ENCODE measurements at regions not wholly inside any gene's neighbourhood (a gene's known extent, or its start where the extent isn't known, plus 50 kb on each side); places are given as distances from the start of the nearest gene placed in this dataset.
"Not testable (repeated sequence)": the region's sequence is repeated elsewhere in the genome, so short reads cannot be mapped to it uniquely, and the experiment has no call there.

DNA sequence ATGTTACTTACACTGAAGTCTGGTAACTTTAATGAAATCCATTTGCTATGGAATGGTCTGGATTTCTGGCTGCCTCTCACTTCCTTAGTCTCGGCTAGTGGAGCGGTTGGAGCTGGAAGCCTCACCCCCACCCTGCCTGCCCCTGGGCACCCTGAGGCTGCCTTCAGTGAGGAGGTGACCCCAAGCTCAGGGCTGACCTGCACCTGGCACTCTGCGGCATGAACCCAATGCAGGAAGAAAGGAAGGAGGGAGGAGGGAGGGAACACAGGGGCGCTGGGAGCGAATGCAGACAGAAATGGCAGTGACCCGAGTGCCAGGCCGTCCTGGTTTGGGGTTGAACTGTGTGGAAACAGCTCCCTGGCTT, 353.1 kb downstream of the TMEM121 start:
- Histone ChIP-seq H3K36me3 (no peaks in the 10 kb centered on the region), H3K9me3 (no peaks in the 10 kb centered on the region), H3K4me3 (no peak overlapping the region), H3K27me3 (replicated peaks; ENCODE audit: insufficient read depth) (no peaks in the 10 kb centered on the region), H3K4me1 (ENCODE audit: control insufficient read depth in 1 of 2, low read depth in 2 of 2) (no peaks in the 10 kb centered on the region), H3K27ac (no peak overlapping the region)
- TF ChIP-seq, protein P1, sequence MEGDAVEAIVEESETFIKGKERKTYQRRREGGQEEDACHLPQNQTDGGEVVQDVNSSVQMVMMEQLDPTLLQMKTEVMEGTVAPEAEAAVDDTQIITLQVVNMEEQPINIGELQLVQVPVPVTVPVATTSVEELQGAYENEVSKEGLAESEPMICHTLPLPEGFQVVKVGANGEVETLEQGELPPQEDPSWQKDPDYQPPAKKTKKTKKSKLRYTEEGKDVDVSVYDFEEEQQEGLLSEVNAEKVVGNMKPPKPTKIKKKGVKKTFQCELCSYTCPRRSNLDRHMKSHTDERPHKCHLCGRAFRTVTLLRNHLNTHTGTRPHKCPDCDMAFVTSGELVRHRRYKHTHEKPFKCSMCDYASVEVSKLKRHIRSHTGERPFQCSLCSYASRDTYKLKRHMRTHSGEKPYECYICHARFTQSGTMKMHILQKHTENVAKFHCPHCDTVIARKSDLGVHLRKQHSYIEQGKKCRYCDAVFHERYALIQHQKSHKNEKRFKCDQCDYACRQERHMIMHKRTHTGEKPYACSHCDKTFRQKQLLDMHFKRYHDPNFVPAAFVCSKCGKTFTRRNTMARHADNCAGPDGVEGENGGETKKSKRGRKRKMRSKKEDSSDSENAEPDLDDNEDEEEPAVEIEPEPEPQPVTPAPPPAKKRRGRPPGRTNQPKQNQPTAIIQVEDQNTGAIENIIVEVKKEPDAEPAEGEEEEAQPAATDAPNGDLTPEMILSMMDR (IDR thresholded peaks at IDR 0.05): no peak
- DNase-seq (ENCODE audit: low spot score) (no peak), ATAC-seq (ENCODE audit: insufficient number of reproducible peaks, low FRiP score, low read depth) (no peak)

DNA sequence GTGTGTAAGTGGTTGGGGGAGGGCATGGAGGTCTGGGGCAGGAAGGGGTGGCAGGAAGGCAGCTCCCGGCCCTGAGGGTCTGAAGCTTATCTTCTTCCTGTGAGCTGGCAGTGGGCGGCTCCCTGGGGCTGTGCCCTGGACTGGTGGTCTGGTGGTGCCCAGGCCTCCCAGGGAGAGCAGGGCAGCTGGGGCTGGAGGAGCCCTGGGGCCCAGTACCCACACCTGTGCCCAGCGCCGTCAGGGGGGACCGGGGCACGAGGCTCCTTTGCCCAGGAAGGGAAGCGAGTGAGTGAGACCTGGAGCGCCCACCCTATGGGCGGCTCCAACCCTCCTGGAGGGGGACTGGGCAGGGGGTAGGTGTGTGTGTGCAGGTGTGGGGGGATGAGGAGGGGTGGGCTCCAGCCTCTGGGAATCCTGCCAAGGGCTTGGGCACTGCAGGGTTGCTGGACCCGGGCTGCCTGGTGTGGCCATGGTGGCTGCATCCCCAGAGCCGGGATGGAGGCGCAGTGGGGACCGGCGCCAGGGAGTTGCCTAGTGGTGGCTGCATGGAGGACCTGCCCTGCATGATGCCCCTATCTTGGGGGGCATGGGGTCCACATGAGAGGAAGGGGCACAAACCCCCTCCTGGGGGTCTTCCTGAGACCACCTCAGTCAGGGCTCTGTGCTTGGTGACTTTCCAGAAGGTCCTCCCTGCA, 353.6 kb downstream of the TMEM121 start:
- no peaks in the 10 kb centered on the region for H3K9me3 ChIP-seq
- no peak overlapping the region for H3K4me3 ChIP-seq
- H3K36me3 ChIP-seq: no peaks in the 10 kb centered on the region
- TF ChIP-seq, protein P1 (IDR thresholded peaks at IDR 0.05): no peak
- H3K27me3 ChIP-seq (replicated peaks; ENCODE audit: insufficient read depth): no peaks in the 10 kb centered on the region
- ATAC-seq (ENCODE audit: insufficient number of reproducible peaks, low FRiP score, low read depth): no peak
- no peak for DNase-seq (ENCODE audit: low spot score)
- no peak overlapping the region for H3K27ac ChIP-seq
- no peaks in the 10 kb centered on the region for H3K4me1 ChIP-seq (ENCODE audit: control insufficient read depth in 1 of 2, low read depth in 2 of 2)

DNA sequence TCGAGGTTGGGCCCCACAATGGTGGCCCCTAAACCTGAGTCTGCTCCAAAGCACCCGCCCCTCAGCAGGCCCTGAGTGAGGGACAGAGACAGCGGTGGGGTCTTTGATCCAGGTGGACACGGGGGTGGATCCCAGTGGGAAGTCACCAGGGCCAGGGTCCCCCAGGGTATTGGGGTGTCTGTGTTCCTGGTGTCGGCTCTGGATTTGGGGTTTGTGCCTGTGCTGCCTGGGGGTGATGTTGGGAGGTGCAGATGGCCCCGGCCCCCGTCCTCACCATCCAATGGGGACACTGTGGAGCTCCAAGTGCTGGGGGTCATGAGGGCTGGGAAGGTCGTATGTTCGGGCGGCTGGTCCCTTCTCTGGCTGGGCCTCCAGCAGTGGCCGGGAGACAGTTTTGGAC, 354.2 kb downstream of the TMEM121 start:
- H3K27me3 ChIP-seq (replicated peaks; ENCODE audit: insufficient read depth): no peaks in the 10 kb centered on the region
- DNase-seq (ENCODE audit: low spot score) (no peak), ATAC-seq (ENCODE audit: insufficient number of reproducible peaks, low FRiP score, low read depth) (no peak)
- H3K4me3 ChIP-seq: no peak overlapping the region
- no peaks in the 10 kb centered on the region for H3K9me3 ChIP-seq
- TF ChIP-seq, protein P1 (IDR thresholded peaks at IDR 0.05): no peak
- no peaks in the 10 kb centered on the region for H3K36me3 ChIP-seq
- H3K4me1 ChIP-seq (ENCODE audit: control insufficient read depth in 1 of 2, low read depth in 2 of 2): no peaks in the 10 kb centered on the region
- H3K27ac ChIP-seq: no peak overlapping the region

DNA sequence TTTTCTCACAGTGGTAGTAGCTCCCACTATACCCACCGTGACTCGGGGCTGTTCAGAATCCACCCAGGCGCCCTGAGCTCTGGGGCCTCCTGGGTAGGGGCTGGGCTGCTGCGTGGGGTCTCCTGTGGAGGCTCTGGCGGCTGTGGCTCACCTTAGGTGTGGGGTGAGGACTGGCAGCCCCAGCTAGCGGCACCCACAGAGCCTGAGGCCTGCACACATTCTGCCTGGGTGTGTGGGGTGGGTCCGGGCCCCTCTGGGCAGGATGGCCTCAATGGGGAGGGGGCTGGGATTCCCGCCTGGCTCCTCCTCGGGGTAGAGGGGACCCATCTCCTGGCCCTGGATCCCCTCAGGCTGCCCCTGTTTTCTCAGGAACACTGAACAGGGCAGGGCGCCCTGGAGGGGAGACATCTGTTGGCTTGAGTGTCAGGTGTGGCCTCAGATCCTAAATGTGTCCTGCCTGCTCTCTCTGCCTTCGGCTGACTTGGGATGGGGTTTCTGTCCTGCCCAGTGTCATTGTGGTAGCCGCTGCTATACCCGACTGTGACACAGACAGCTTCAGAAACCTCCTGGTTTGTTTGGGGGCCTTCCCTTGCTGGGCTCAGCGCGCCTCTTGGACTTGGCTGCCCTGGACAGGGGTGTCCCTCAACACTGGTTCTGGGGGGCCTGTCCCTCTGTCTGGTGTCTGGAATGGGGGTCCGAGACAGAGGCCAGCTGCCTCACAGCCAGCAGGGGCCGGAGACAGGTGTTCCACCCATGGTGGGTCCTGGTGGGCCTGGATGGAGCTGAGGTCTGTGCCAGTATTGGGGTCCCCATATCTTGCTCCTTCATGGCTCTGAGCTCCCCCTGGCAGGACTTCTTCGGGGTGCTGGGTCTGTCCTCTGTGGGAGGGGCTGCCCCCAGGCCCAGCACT, 354.9 kb downstream of the TMEM121 start:
- ATAC-seq (ENCODE audit: insufficient number of reproducible peaks, low FRiP score, low read depth) (no peak), DNase-seq (ENCODE audit: low spot score) (no peak)
- no peak overlapping the region for H3K27ac ChIP-seq
- no peak overlapping the region for H3K4me3 ChIP-seq
- TF ChIP-seq, protein P1 (IDR thresholded peaks at IDR 0.05): no peak
- no peaks in the 10 kb centered on the region for H3K4me1 ChIP-seq (ENCODE audit: control insufficient read depth in 1 of 2, low read depth in 2 of 2)
- no peaks in the 10 kb centered on the region for H3K9me3 ChIP-seq
- no peaks in the 10 kb centered on the region for H3K27me3 ChIP-seq (replicated peaks; ENCODE audit: insufficient read depth)
- no peaks in the 10 kb centered on the region for H3K36me3 ChIP-seq

DNA sequence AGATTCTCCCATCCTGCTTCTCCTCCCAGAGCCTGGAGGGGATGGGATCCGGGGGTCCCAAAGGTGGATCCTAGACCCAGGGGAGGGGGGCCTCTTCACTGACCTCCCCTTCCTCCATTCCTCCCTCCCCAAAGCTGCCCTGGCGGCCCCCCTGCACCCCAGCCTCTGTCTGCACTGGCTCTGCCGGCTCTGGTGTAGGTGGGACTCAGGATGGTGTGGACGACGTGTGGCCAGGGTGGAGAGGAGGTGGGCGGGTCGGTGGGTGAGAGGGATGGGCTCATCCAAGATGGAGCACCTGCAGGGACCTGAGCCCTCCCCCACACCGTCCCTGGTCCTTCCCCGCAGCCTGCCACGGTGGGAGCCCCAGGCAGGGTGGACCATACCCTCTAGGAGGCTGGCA, 355.6 kb downstream of the TMEM121 start:
- not testable (repeated sequence) for H3K36me3 ChIP-seq; H3K27me3 ChIP-seq (replicated peaks; ENCODE audit: insufficient read depth); H3K4me3 ChIP-seq; ATAC-seq (ENCODE audit: insufficient number of reproducible peaks, low FRiP score, low read depth); H3K4me1 ChIP-seq (ENCODE audit: control insufficient read depth in 1 of 2, low read depth in 2 of 2); H3K9me3 ChIP-seq; H3K27ac ChIP-seq; DNase-seq (ENCODE audit: low spot score)
